WI38 (cell line): ENCODE measurements at regions not wholly inside any gene's neighbourhood (a gene's known extent, or its start where the extent isn't known, plus 50 kb on each side); places are given as distances from the start of the nearest gene placed in this dataset.

Source experiments
- H3K4me3 ChIP-seq: 2 replicates; pipeline ENCODE4 v1.5.1; 2011; ENCODE audit warnings: low read depth, mild to moderate bottlenecking, control low read depth, low read length
- CTCF ChIP-seq: IDR thresholded peaks from 2 replicates; pipeline ENCODE4 v1.5.1; 2012; ENCODE audit warnings: low read depth, mild to moderate bottlenecking, control low read depth, low read length

- TF ChIP-seq CTCF = no peak
- H3K4me3 ChIP-seq = no peak overlapping the region
These were observed 373.5 kb upstream of the BTBD3 start for GRCh38 chr20:11544029-11544678.

- TF ChIP-seq CTCF = no peak
- H3K4me3 ChIP-seq = no peak overlapping the region
These were observed 370.8 kb upstream of the BTBD3 start for GRCh38 chr20:11546939-11547338.

GRCh38 chr20:11549172-11550103 is 368.3 kb upstream of the BTBD3 start:
- no peak for TF ChIP-seq CTCF
- H3K4me3 ChIP-seq = no peak overlapping the region

- no peak for TF ChIP-seq CTCF
- no peak overlapping the region for H3K4me3 ChIP-seq
These were observed 366.9 kb upstream of the BTBD3 start for GRCh38 chr20:11550657-11551338.

- no peak for TF ChIP-seq CTCF
- no peak overlapping the region for H3K4me3 ChIP-seq
These were observed 366.2 kb upstream of the BTBD3 start for GRCh38 chr20:11551479-11551878.

GRCh38 chr20:11553603-11554002 is 364.1 kb upstream of the BTBD3 start:
- peak; percentile 31; the same call in 1 of the 2 replicates for TF ChIP-seq CTCF
- H3K4me3 ChIP-seq = no peak overlapping the region
